COLO668 (cell line): ENCODE measurements at regions not wholly inside any gene's neighbourhood (a gene's known extent, or its start where the extent isn't known, plus 50 kb on each side); places are given as distances from the start of the nearest gene placed in this dataset.
"Not testable (repeated sequence)": the region's sequence is repeated elsewhere in the genome, so short reads cannot be mapped to it uniquely, and the experiment has no call there.

Experiments used
- DNase-seq: peaks from one replicate; lab custom pipeline; 2025; ENCODE audit not compliant: unreplicated experiment; lab: John Stamatoyannopoulos, UW

DNA sequence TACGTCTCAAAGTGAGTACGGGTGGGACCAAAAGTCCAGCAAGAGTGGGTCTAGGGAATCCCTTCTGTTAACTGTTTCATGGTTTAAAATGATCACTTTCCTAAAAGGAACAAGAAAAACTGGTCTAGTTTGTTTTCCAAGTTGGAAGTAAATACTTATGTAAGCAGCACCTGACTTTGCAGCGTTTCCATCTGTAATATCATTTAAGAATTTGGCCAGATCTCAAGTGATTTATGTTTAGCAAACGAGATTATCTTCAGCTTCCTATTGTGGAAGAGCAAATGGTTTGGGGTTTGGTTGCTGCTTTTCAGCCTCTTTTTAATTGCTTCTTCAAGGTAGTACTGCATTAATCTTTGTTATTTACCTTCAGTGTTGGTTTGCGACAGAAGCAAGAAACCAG lies 50.4 kb downstream of the FHIP1A start:
- no peak for DNase-seq

DNA sequence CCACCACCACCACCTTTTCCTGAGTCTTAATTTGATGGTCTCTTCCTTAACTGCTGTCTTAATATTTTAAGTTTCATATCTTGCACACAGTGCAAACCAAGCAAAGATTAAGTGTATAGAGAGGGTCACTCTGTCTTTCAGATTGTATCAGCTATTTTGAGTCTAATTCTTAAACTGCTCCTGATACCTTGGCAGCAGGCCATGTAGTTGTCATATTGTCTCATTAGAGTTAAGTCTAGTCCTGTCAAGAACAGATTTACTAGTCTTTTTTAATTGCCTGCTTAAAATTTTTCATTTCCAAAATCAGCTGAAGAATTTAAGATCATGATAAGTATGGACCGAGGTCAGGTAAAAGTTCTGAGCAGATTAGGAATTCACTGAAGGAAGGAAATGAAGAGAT lies 51.5 kb downstream of the FHIP1A start:
- no peak for DNase-seq

DNA sequence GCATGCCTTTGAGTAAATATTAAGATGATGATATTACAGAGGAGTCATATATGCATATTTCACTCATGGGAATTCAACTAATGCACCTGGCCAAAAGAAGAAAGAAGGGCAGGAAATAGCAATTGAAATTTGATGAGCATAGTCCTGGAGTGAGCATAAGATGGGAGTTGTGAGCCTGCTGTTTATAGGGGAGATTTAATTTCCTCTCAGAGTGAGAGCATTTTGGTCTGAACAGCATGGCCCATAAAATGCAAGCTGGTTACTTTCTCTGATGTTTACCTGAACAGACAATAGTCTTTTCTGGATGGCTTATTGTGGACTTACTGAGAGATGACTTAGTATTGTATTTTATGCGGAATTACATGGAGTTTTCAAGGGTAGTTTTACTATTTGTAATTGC lies 53.6 kb downstream of the FHIP1A start:
- no peak for DNase-seq

DNA sequence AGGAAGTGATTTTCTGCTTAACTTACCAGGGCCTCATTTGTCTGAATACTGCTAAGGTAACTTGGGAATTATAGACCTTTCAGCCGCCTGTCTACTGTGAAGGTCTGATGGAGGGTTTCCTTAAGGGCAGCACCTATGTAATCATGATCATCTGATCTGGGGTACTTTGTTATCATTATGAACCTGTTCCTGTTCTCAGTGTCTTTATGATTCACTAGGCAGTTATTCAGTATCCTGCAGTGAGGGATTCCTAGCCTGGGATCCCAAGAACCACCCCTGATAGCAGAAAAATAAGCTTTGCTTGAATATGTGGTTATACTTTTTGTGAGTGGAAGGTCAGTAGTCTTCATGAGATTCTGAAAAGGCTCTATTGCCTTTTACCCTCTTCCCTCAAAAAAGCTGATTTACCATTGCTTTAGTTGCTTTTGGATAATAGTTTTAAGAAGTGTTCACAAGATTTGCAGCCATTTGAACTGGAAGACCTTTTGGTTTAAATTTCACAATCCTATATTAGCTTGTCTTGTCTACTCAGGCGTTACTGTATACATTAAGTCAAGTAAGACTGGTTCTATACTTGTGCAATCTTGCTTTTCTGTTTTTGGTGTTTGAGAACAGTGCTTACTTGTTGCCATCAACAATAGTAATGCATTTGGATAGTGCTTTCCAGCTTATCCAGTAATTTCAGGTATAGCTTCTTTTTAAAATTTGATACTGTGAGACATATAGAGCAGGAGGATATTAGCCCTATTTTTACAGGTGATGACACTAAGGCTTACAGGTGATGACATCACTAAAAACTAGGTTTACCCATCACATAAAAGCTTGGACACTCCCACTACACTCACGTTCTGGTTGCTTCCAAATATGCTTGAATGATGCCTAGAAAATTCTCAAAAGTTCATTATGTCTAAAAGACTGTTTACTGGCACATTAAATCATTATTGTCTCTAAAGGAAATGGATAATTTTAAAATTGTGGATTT lies 60.0 kb downstream of the FHIP1A start:
- DNase-seq: no peak

DNA sequence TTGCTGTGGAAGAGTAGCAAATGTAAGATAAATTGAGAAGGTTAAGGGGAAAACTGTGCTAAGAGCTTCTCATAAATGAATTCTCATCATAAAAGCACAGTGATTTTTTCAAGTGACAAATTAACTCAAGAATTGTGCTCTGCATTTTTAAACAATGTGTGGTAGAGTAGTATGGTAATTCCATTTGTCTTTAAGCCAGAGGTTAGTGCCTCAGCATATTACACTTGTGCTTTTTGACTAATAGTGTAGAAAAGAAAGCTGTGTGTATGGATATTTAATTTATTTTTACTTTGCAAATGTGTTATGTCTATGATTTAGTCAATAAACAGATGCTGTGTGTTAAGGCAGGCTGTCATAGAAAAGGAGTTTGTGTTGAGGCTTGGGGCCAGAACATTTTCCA lies 61.0 kb downstream of the FHIP1A start:
- no peak for DNase-seq

DNA sequence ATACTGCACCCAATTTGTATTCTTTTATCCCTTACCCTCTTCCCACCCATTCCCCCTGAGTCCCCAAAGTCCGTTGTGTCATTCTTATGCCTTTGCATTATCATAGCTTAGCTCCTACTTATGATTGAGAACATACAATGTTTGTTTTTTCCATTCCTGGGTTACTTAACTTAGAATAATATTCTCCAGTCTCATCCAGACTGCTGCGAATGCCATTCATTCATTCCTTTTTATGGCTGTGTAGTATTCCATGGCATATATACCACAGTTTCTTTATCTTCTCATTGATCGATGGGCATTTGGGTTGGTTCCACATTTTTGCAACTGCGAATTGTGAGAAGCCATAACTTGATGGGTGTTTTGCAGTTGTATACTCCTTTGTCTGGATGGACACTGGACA lies 62.8 kb downstream of the FHIP1A start:
- DNase-seq: no peak

DNA sequence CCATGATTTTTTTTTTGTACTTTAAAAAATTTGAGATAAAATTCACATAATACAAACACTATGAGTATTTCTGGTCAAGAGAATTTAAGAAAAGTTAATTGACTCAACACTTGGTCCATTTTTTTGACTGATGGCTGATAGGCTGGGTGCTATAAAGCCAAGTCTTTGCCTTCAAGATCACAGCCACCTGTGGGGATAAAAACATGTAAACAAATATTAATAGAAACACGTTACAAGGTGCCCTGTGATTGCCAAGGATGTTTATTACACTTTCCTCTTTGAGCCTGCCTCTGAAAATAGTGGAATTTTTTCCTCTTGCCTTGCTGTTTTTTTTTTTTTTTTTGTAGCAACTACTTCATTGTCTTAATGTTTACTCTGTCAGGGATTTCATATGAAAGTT lies 63.3 kb downstream of the FHIP1A start:
- no peak for DNase-seq

DNA sequence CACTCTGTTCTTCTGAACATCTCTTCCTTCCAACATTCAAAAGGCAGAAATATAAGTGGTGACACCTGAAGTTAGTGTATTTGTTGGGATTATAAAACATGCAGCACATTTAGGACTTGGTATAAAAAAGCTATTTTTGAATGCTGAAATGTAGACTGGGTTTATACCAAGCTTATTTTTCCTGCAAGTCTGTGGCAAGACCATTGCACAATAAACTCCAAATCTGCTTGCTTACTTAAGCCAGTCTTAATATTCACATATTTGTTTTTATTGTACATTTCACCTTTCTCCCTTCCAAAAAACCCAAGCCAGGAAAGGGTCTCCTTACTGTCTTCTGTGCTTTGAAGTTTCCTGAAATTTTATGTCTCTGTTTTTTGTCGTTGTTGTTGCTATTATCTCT lies 63.7 kb downstream of the FHIP1A start:
- DNase-seq: no peak

DNA sequence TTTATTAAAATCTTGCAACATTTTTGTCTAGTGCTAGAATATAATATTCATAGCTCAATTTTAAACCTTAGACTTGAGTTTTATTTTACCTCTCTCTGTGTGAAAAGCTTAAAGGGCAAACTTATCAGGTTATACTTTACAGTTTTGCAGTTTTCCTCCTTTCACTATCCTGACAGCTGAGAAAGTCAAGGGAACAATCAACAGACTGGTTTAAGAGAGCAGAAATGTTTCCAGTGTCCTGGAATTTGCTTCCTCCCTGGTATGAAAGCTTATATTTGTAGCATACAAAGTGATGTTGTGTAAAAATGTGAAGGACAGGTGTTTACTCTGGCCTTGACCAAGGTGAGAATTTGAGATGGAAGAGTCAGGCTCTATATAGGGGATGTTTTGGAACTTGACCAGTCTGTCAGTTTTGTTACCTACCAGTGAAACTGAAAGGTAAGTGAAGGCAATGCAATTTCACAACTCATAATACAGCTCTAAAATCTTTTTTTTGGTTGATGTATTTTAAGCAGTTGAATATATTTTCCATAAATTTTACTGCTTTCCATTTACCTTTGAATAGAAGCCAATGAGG lies 64.6 kb downstream of the FHIP1A start:
- DNase-seq: no peak

DNA sequence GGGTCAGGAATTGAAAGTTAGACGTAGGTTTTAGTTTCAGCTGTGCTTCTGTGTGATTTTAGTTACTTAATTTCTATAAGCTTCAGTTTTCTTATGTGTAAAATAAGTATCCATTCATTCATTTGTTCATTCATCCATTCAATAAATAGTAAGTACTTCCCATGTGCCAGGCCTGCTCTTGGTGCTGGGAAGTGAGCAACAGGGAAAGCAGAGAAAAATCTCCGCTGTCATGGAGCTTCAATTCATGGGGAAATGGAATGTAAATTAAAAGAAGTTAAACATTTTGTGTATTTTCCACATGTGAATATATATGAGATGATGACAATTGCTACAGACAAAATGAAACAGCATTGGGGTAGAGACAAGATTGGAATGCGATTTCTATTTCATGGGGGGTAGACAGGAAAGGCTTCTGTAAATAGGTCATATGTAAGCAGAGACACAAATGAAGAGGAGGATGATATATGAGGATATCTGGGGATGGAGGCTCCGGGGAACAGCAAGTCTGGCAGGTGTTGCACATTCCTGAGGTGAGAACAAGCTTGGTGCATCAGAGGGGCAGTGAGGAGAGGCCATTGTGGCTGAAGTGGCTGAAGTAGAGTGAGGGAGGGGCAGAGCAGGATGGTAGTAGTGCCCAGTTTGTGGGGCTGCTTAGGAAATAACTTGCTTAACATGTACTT lies 66.2 kb downstream of the FHIP1A start:
- DNase-seq: no peak

DNA sequence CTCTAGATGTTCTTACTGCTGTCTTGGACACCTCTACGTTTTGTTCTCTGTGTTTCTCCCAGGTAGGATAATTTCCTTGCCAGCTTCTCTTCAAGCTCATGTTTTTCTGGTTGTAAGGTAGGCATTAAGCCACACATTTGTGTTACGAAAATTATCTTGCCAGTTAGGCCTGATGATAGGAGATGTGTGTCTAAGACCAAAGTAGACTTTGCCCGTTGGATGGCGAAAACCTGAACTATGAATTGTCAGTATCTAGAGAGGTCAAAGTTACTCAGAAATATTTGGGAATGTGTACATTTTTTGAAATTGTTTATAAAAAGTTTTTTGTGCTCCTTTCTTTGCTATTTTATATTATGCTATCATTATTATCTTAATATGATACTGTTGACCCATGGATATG lies 72.8 kb downstream of the FHIP1A start:
- DNase-seq: no peak

DNA sequence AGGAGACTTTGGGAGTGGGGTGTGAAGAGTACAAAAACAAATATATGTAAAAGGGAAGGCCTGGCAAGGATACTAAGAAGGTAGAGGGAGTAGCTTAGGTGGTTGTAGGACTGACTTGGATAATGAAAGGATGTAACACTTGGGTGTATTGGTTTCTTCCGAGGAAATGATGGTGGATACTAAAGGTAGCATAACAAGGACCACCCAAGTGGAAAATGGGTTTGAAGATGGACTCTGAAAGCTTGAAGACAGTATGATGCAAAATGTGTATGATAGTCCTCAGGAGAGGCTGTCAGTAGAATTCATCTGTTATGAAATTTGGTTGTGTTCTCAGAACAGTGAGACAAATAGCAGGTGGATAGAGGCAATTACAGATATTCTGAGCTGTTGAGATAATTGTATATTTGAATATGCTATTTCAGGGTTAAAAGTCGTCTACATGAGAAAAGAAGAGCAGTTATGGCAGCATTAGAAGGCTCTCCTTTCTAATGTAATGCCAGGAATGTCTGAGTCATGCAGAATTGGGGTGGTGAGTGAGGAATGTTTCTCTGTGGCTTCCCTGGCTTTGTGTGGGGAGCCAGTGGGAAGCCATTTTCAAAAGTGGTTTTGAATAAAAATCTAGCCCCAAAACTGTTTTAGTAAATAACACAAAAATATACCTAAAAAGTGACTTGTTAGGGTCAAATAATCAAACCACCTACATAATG lies 75.6 kb downstream of the FHIP1A start:
- no peak for DNase-seq

DNA sequence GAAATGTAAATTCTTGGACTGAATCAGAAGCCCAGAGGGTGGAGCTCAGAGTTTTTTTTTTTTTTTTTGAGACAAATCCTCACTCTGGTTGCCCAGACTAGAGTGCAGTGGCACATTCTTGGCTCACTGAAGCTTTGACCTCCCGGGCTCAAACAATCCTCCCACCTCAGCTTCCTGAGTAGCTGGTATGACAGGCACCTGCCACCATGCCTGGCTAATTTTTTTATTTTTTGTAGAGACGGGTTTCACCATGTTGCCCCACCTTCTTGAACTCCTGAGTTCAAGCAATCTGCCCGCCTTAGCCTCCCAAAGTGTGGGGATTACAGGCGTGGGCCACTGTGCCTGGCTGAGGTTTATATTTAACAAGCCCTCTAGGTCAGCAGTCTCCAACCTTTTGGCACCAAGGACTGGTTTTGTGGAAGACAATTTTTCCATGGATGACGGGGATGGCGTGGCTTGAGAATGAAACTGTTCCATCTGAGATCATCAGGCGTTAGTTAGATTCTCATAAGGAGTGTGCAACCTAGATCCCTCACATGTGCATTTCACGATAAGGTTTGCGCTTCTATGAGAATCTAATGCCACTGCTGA lies 76.7 kb downstream of the FHIP1A start:
- no peak for DNase-seq

DNA sequence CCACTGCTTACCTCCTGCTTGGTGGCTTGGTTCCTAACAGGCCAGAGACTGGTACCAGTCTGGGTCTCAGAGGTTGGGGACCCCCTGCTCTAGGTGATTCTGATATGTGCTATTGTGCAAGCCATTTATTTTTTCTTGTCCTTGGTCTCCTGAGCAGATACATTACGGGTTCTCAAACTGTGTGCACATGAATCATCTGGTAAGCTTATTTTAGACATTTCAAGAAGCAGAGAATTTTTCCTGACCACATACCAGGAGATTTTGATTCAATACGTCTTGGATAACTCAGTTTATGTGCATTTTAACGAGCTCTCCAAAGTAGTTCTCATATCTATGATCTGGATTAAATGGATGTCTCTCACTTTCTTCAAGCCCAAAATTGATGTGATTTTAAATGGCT lies 77.2 kb downstream of the FHIP1A start:
- no peak for DNase-seq

DNA sequence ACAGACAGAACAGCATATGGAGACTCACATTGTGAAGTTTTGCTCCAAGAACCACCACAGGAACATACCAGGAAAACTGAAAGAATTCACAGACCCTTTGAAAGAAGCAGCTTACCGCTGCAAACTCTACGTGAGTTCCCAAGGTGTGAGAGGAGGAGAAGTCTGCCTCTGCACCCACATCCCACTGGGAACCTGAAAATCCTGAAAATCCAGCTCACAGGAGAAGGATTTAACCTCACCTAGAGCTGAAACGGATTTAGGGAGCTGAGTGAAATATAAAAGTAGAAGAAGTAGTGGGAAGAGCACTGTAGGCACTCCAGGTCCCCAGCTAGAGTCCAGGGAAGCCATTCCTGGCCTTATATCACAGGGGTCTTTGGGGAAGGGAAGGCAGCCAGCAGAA lies 80.0 kb downstream of the FHIP1A start:
- DNase-seq: no peak

DNA sequence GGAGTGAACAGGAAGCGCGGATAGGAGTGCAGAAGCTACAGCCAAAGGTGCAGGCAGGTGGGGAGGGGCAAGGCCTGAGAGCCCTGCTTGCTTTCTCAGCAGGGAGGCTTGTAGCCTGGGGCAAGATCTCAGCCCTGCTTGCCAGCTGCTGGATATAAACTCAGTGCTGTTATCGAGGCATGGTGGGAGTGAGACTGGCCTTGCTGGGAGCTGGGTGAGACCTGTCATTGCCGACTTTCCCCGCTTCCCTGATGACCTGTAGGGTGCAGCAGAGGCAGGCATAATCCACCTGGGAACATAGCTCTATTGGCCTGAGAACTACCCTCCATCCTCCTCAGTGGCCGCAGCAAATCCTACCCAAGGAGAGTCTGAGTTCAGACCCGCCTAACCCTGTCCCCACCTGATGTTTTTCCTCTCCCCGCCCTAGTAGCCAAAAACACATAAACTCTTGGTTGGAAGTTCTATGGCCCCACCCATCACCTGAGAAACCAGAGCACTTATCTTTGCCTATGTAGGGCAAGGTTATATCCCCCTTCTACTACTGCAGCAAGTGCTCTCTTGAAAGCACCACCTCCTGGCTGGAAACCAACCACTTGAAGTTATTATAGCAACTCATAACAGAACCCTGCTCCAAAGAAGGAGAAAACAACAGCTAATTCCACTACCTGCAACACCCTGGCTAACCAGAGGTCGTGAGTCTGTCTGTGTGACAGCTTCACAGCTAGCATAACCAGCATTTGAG lies 80.7 kb downstream of the FHIP1A start:
- peak; percentile 67 for DNase-seq

DNA sequence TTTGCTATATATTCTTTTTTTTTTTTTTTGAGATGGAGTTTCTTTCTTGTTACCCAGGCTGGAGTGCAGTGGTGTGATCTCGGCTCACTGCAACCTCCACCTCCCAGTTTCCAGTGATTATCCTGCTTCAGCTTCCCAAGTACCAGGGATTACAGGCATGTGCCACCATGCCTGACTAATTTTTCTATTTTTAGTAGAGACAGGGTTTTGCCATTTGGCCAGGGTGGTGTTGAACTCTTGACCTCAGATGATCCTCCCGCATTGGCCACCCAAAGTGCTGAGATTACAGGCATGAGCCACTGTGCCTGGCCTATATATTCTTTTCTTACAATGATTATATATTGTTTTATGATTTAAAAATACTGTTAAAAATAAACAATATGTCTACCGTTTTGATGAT lies 86.6 kb downstream of the FHIP1A start:
- not testable (repeated sequence) for DNase-seq

DNA sequence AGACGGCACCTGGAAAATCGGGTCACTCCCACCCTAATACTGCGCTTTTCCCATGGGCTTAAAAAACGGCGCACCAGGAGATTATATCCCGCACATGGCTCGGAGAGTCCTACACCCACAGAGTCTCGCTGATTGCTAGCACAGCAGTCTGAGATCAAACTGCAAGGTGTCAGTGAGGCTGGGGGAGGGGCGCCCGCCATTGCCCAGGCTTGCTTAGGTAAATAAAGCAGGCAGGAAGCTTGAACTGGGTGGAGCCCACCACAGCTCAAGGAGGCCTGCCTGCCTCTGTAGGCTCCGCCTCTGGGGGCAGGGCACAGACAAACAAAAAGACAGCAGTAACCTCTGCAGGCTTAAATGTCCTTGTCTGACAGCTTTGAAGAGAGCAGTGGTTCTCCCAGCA lies 102.6 kb downstream of the FHIP1A start:
- DNase-seq: peak; percentile 7

DNA sequence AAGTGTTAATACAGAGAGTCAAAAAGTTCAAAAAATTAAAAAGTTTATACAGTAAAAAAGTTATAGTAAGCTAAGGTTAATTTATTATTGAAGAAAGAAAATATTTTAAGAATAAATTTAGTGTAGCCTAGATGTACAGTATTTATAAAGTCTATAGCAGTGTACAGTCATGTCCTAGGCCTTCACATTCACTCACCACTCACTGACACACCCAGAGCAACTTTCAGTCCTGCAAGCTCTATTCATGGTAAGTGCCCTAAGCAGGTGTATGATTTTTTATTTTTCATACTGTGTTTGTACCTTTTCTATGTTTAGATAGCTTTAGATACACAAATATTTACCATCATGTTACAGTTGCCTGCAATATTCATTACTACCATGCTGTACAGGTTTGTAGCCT lies 108.9 kb downstream of the FHIP1A start:
- no peak for DNase-seq

DNA sequence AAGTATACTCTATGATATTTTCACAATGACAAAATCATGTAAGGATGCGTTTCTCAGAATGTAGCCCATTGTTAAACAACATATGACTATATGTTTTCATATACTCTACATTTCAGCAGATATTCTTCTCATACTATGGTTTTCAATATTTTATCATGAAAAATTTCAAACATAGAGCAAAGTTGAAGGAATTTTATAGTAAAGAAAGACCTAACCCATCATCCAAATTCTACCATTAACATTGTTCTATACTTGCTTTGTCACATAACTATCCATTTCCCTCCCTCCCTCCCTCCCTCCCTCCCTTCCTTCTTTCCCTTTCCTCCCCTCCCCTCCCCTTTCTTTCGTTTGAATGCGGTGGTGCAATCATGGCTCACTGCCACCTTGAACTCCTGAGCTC lies 109.4 kb downstream of the FHIP1A start:
- DNase-seq: no peak
